A673 (cell line): ENCODE measurements at regions not wholly inside any gene's neighbourhood (a gene's known extent, or its start where the extent isn't known, plus 50 kb on each side); places are given as distances from the start of the nearest gene placed in this dataset.

Experiments
- BruUV-seq: library from RNA; stranded (reverse); fragments of 400-500 nt; replicated peaks from 2 replicates; lab custom pipeline; 2021; lab: Mats Ljungman, UMichigan
- CTCF ChIA-PET: fragments of 300-600 bp; sonication (Branson Sonifier 250); formaldehyde crosslinking; loops from one replicate; lab custom pipeline; 2022; ENCODE audit warnings: antibody characterized with exemption; lab: Charles Lee
- POLR2A ChIA-PET: fragments of 300-600 bp; sonication (Branson Sonifier 250); formaldehyde crosslinking; loops from one replicate; lab custom pipeline; 2022; ENCODE audit warnings: antibody characterized with exemption; ENCODE audit not compliant: low non-redundant PET; lab: Charles Lee
- DNase-seq: peaks from one replicate; pipeline ENCODE4 v3.0.0-alpha.2; 2015; ENCODE audit warnings: low spot score
- H3K27ac ChIP-seq: fragments of 200-600 bp; sonication (generic); 2 replicates; pipeline ENCODE4 v1.5.1; 2016; ENCODE audit warnings: mixed run types, low read depth, mild to moderate bottlenecking, mixed read lengths, antibody characterized with exemption, low read length; ENCODE audit not compliant: poor library complexity, severe bottlenecking
- H3K27me3 ChIP-seq: fragments of 200-600 bp; sonication (generic); replicated peaks from 2 replicates; pipeline ENCODE4 v1.6.1; 2017; ENCODE audit warnings: mixed run types, low read depth, mild to moderate bottlenecking, mixed read lengths, antibody characterized with exemption, low read length; ENCODE audit not compliant: insufficient read depth, poor library complexity
- H3K36me3 ChIP-seq: fragments of 200-600 bp; sonication (generic); 2 replicates; pipeline ENCODE4 v1.6.1; 2016; ENCODE audit warnings: mixed run types, mild to moderate bottlenecking, mixed read lengths, antibody characterized with exemption, low read length; ENCODE audit not compliant: insufficient read depth, poor library complexity, severe bottlenecking
- H3K4me1 ChIP-seq: fragments of 200-600 bp; sonication (generic); 2 replicates; pipeline ENCODE4 v1.6.1; 2017; ENCODE audit warnings: mixed run types, mild to moderate bottlenecking, mixed read lengths, antibody characterized with exemption, low read length; ENCODE audit not compliant: insufficient read depth, poor library complexity, severe bottlenecking
- H3K4me3 ChIP-seq: fragments of 200-600 bp; sonication (generic); 2 replicates; pipeline ENCODE4 v1.5.1; 2016; ENCODE audit warnings: low read depth, mixed run types, mild to moderate bottlenecking, mixed read lengths, low read length; ENCODE audit not compliant: poor library complexity, severe bottlenecking
- H3K9me3 ChIP-seq: fragments of 200-600 bp; sonication (generic); 2 replicates; pipeline ENCODE4 v1.6.1; 2016; ENCODE audit warnings: mixed run types, low read depth, mild to moderate bottlenecking, mixed read lengths, antibody characterized with exemption, low read length; ENCODE audit not compliant: poor library complexity, severe bottlenecking
- EZH2 ChIP-seq: fragments of 200-600 bp; sonication (generic); IDR thresholded peaks from 2 replicates; pipeline ENCODE4 v1.6.1; 2017; ENCODE audit warnings: borderline replicate concordance, low read depth, mild to moderate bottlenecking, mixed read lengths, antibody characterized with exemption, low read length; ENCODE audit not compliant: poor library complexity, severe bottlenecking
- intact Hi-C: fragments of 100-400 bp; cut with micrococcal nuclease; formaldehyde crosslinking; loops from one replicate; pipeline ENCODE4 v1.10.0; 2022; ENCODE audit not compliant: unreplicated experiment
- TF ChIP-seq, protein P1 (sequence below): fragments of 300-800, 200-600 bp; sonication (generic); conservative IDR thresholded peaks from 2 replicates; pipeline ENCODE4 v1.5.1; 2017; ENCODE audit warnings: low read depth, mild to moderate bottlenecking, antibody characterized with exemption, low read length, moderate library complexity, mixed read lengths

DNA sequence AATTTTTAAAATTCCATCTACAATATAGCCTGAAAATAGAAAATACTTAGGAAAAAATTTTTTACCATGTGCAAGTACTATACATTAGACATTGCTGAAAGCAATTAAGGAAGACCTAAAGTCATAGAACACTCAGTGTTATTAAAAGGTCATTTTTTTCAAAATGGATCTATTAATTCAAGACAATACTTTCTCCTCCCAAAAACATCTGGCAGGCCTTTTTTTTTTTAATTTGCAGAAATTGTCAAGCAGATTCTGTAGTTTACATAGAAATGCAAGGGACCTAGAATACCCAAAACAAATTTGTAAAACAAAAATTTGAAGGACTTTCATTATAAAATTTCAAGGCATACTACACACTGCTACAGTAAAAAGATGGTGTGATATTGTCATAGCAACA, 238.4 kb upstream of the VEPH1 start:
- Histone ChIP-seq H3K27me3 (no peaks in the 10 kb centered on the region), H3K4me1 (no peaks in the 10 kb centered on the region), H3K4me3 (no peak overlapping the region), H3K9me3 (no peaks in the 10 kb centered on the region), H3K36me3 (no peaks in the 10 kb centered on the region), H3K27ac (no peak overlapping the region)
- TF ChIP-seq, protein P1, sequence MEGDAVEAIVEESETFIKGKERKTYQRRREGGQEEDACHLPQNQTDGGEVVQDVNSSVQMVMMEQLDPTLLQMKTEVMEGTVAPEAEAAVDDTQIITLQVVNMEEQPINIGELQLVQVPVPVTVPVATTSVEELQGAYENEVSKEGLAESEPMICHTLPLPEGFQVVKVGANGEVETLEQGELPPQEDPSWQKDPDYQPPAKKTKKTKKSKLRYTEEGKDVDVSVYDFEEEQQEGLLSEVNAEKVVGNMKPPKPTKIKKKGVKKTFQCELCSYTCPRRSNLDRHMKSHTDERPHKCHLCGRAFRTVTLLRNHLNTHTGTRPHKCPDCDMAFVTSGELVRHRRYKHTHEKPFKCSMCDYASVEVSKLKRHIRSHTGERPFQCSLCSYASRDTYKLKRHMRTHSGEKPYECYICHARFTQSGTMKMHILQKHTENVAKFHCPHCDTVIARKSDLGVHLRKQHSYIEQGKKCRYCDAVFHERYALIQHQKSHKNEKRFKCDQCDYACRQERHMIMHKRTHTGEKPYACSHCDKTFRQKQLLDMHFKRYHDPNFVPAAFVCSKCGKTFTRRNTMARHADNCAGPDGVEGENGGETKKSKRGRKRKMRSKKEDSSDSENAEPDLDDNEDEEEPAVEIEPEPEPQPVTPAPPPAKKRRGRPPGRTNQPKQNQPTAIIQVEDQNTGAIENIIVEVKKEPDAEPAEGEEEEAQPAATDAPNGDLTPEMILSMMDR, result no peak
- no peak for TF ChIP-seq EZH2
- intact Hi-C loops, result no loop called here
- no peak for DNase-seq
- CTCF ChIA-PET, result no interaction called here
- BruUV-seq, result no TSS peak
- POLR2A ChIA-PET, result no interaction called here

DNA sequence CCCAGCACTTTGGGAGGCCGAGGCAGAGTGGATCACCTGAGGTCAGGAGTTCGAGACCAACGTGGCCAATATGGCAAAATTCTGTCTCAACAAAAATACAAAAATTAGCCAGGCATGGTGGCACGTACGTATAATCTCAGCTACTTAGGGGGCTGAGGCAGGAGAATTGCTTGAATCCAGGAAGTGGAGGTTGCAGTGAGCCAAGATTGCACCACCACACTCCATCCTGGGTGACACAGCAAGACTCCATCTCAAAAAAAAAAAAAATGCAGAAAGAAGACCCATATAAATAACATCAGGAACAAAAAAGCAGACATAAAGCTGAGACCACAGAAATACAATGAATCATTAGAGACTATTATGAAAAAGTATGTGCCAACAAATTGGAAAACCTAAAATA, 235.2 kb upstream of the VEPH1 start:
- no peaks in the 10 kb centered on the region for H3K36me3 ChIP-seq
- no peak overlapping the region for H3K27ac ChIP-seq
- H3K27me3 ChIP-seq, result no peaks in the 10 kb centered on the region
- no peak for TF ChIP-seq EZH2
- TF ChIP-seq, protein P1, result no peak
- H3K4me3 ChIP-seq, result no peak overlapping the region
- POLR2A ChIA-PET, result no interaction called here
- H3K9me3 ChIP-seq, result no peaks in the 10 kb centered on the region
- no peaks in the 10 kb centered on the region for H3K4me1 ChIP-seq
- intact Hi-C loops, result no loop called here
- no peak for DNase-seq
- BruUV-seq, result no TSS peak
- CTCF ChIA-PET, result no interaction called here

DNA sequence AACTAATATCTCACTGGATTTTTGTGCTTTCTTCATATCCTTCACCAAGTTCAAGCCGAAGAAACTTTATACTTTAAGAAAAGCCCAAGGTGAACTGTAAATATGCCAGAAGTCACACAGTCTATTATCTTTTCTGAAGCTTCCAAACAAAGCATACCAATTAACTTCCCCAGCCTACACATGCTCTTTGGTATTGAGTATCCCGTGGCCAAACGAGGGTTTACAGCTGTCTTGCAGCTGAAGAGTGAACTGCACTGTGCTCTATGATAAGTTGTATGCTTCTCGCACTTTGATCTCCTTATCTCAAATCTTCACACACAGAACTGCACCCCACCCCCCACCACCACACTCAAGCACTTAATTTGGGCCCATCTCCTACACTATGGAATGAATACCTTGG, 215.6 kb upstream of the VEPH1 start:
- no peak overlapping the region for H3K27ac ChIP-seq
- no peaks in the 10 kb centered on the region for H3K36me3 ChIP-seq
- H3K9me3 ChIP-seq, result no peaks in the 10 kb centered on the region
- H3K4me3 ChIP-seq, result no peak overlapping the region
- TF ChIP-seq EZH2, result no peak
- intact Hi-C loops, result no loop called here
- BruUV-seq, result no TSS peak
- DNase-seq, result no peak
- H3K4me1 ChIP-seq, result no peaks in the 10 kb centered on the region
- POLR2A ChIA-PET, result no interaction called here
- H3K27me3 ChIP-seq, result no peaks in the 10 kb centered on the region
- CTCF ChIA-PET, result no interaction called here

DNA sequence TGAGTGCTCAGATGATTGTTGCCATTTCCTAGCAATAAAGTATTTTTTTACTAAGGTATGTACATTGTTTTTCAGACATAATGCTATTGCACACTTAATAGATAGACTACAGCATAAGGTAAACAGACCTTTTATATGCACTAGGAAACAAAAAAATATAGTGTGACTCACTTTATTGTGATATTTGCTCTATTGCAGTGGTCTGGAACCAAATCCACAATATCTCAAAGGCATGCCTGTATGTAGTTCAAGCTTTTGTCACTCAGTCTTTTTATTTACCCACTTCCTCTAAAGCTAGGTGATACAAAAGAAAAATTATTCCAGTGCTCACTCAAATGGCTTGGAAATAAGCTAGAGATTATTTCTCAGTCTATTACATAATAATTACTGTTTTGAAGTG, 209.9 kb upstream of the VEPH1 start:
- no peaks in the 10 kb centered on the region for H3K4me1 ChIP-seq
- H3K9me3 ChIP-seq, result no peaks in the 10 kb centered on the region
- POLR2A ChIA-PET, result no interaction called here
- CTCF ChIA-PET, result no interaction called here
- no peak overlapping the region for H3K27ac ChIP-seq
- H3K27me3 ChIP-seq, result no peaks in the 10 kb centered on the region
- no peak overlapping the region for H3K4me3 ChIP-seq
- H3K36me3 ChIP-seq, result no peaks in the 10 kb centered on the region
- no peak for DNase-seq
- no peak for TF ChIP-seq EZH2
- TF ChIP-seq, protein P1, result no peak
- no TSS peak for BruUV-seq
- intact Hi-C loops, result no loop called here
